Effector memory CD8-positive, alpha-beta T cell (primary cell): ENCODE measurements at regions not wholly inside any gene's neighbourhood (a gene's known extent, or its start where the extent isn't known, plus 50 kb on each side); places are given as distances from the start of the nearest gene placed in this dataset.

Experiments used
- ATAC-seq: fragments of 150-1000 bp; cut with Tn5 transposase; replicated peaks from 2 replicates; pipeline ENCODE4 v1.10.0; 2021; ENCODE audit warnings: mild to moderate bottlenecking, moderate library complexity
- DNase-seq, 3 experiments: peaks; one replicate each; pipeline ENCODE4 v3.0.0; 2021
- H3K27ac Mint-ChIP-seq, 2 donors: one replicate each; pipeline ENCODE4 v1.8.0; 2022; ENCODE audit warnings: mild to moderate bottlenecking in 2 of 2, mixed read lengths in 2 of 2, moderate library complexity in 2 of 2
- H3K27me3 Mint-ChIP-seq, 2 donors: one replicate each; pipeline ENCODE4 v1.8.0; 2022; ENCODE audit warnings: mixed read lengths in 2 of 2
- H3K36me3 Mint-ChIP-seq: one replicate; pipeline ENCODE4 v1.8.0; 2022; ENCODE audit warnings: mild to moderate bottlenecking, moderate library complexity, mixed read lengths; ENCODE audit not compliant: insufficient read depth
- H3K4me1 Mint-ChIP-seq, 2 donors: one replicate each; pipeline ENCODE4 v1.8.0; 2022; ENCODE audit warnings: low read depth in 2 of 2, mixed read lengths in 2 of 2
- H3K4me3 Mint-ChIP-seq, 2 donors: one replicate each; pipeline ENCODE4 v1.8.0; 2022; ENCODE audit warnings: mild to moderate bottlenecking in 2 of 2, mixed read lengths in 2 of 2, moderate library complexity in 2 of 2
- H3K9me3 Mint-ChIP-seq, 2 donors: one replicate each; pipeline ENCODE4 v1.8.0; 2022; ENCODE audit warnings: mixed read lengths in 2 of 2

GRCh38 chr5:128673411-128673957 is 135.4 kb upstream of the FBN2 start:
- Mint-ChIP-seq H3K9me3 (peaks cover 7 to 12% of the 10 kb centered on the region in 2 donors), H3K4me3 (no peak overlapping the region), H3K4me1 (no peaks in the 10 kb centered on the region), H3K27me3 (peaks cover 4 to 9% of the 10 kb centered on the region in 2 donors), H3K27ac (no peak overlapping the region), H3K36me3 (peaks cover 3% of the 10 kb centered on the region)
- ATAC-seq (no peak), DNase-seq (no peak)

GRCh38 chr5:128673970-128674369 is 135.9 kb upstream of the FBN2 start:
- Mint-ChIP-seq H3K4me1 (no peaks in the 10 kb centered on the region), H3K36me3 (peaks cover 3% of the 10 kb centered on the region), H3K27ac (no peak overlapping the region), H3K27me3 (peaks cover 4 to 9% of the 10 kb centered on the region in 2 donors), H3K9me3 (peaks cover 7 to 12% of the 10 kb centered on the region in 2 donors), H3K4me3 (no peak overlapping the region)
- no peak for ATAC-seq
- DNase-seq, result no peak

GRCh38 chr5:128674837-128675446 is 136.9 kb upstream of the FBN2 start:
- DNase-seq, result peak in 2 of 3 experiments; percentile 2 to 3
- H3K27me3 Mint-ChIP-seq, result peaks cover 4 to 7% of the 10 kb centered on the region in 2 donors
- H3K4me3 Mint-ChIP-seq, result no peak overlapping the region
- no peak for ATAC-seq
- no peak overlapping the region for H3K27ac Mint-ChIP-seq
- no peaks in the 10 kb centered on the region for H3K4me1 Mint-ChIP-seq
- H3K9me3 Mint-ChIP-seq, result peaks cover 6 to 12% of the 10 kb centered on the region in 2 donors
- H3K36me3 Mint-ChIP-seq, result peaks cover 3% of the 10 kb centered on the region

DNA sequence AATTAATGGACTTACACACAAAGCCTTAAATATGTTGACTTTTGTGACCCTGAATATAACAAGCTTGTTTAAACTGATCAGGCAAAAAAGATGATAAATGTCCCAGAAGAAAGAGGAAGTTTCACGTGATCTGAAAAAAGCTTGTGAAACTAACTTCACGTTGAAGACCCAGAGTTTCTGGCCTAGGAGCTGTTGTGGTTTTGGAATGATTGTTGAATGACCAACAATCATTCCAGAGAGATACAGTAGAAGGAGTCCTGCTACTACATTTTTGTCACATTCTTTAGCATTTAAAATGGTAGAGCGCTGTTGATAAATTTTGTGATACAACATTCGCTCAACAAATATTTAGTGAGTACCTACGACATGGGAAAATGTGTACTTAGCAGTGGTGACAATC is 143.1 kb upstream of the FBN2 start:
- no peaks in the 10 kb centered on the region for H3K4me1 Mint-ChIP-seq
- H3K27ac Mint-ChIP-seq, result no peak overlapping the region
- no peak overlapping the region for H3K4me3 Mint-ChIP-seq
- H3K27me3 Mint-ChIP-seq, result no peaks in the 10 kb centered on the region
- ATAC-seq, result no peak
- H3K9me3 Mint-ChIP-seq, result peaks cover 0 to 4% of the 10 kb centered on the region in 2 donors
- peaks cover 3% of the 10 kb centered on the region for H3K36me3 Mint-ChIP-seq
- no peak for DNase-seq

- no peak for DNase-seq
- no peaks in the 10 kb centered on the region for H3K27me3 Mint-ChIP-seq
- peaks cover 3% of the 10 kb centered on the region for H3K36me3 Mint-ChIP-seq
Observed at GRCh38 chr5:128681764-128682592, 143.9 kb upstream of the FBN2 start.

DNA sequence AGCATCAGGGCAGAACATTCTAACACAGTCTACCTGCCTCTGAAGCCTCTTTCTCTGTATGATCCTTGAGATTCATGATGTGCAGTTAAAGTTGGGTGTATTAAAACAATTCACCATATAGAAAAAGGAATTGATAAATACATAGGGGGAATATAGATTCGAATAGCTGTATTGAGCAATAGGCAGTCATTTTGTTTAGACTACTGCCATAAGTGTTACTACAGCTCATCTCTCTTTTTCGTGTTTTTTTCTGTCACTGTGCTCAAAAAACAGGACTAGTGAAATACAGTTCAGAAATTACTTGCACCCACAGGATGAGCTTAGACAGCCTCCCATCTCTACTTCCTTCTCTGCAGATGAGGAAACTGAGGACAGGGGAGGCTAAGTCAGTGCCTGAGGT is 144.6 kb upstream of the FBN2 start:
- DNase-seq (no peak), ATAC-seq (no peak)
- Mint-ChIP-seq H3K4me3 (no peak overlapping the region), H3K27me3 (no peaks in the 10 kb centered on the region), H3K27ac (no peak overlapping the region), H3K4me1 (no peaks in the 10 kb centered on the region), H3K36me3 (peaks cover under 1% of the 10 kb centered on the region), H3K9me3 (peaks cover 0 to 2% of the 10 kb centered on the region in 2 donors)

More at GRCh38 chr5:128681764-128682592, 143.9 kb upstream of the FBN2 start:
- peaks cover 0 to 2% of the 10 kb centered on the region in 2 donors for H3K9me3 Mint-ChIP-seq
- H3K4me1 Mint-ChIP-seq, result no peaks in the 10 kb centered on the region
- no peak for ATAC-seq
- H3K27ac Mint-ChIP-seq, result no peak overlapping the region
- H3K4me3 Mint-ChIP-seq, result no peak overlapping the region

GRCh38 chr5:128684961-128685360 is 146.9 kb upstream of the FBN2 start:
- no peak for ATAC-seq
- Mint-ChIP-seq H3K36me3 (no peaks in the 10 kb centered on the region), H3K27ac (no peak overlapping the region), H3K9me3 (peaks cover 0 to 2% of the 10 kb centered on the region in 2 donors), H3K4me3 (no peak overlapping the region), H3K4me1 (no peaks in the 10 kb centered on the region), H3K27me3 (no peaks in the 10 kb centered on the region)
- no peak for DNase-seq

GRCh38 chr5:128687930-128688329 is 149.9 kb upstream of the FBN2 start:
- no peak for ATAC-seq
- DNase-seq, result no peak
- Mint-ChIP-seq H3K27ac (no peak overlapping the region), H3K36me3 (no peaks in the 10 kb centered on the region), H3K27me3 (no peaks in the 10 kb centered on the region), H3K4me1 (no peaks in the 10 kb centered on the region), H3K4me3 (no peak overlapping the region), H3K9me3 (peaks cover 4 to 7% of the 10 kb centered on the region in 2 donors)

DNA sequence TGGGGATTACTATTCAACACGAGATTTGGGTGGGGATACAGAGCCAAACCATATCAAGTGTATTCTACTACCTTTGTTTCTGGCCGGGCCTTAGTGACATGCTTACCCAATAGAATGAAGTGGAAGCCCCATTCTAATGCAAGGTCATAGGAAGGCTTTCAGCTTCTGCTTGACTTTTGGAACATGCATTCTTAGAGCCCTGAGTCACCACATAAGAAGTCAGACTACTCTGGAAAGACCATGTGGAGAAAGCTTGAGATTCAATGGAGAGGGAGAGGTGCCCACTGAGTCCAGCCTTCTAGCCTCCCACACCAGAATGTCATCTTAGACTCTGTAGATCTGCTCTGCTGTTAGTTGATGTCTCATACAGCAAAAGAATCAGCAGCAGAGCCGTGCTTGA is 155.7 kb upstream of the FBN2 start:
- Mint-ChIP-seq H3K4me1 (no peaks in the 10 kb centered on the region), H3K27ac (no peak overlapping the region), H3K9me3 (peaks cover 4 to 18% of the 10 kb centered on the region in 2 donors), H3K36me3 (no peaks in the 10 kb centered on the region), H3K27me3 (no peaks in the 10 kb centered on the region), H3K4me3 (no peak overlapping the region)
- no peak for DNase-seq
- no peak for ATAC-seq

GRCh38 chr5:128695791-128696530 is 157.9 kb upstream of the FBN2 start:
- Mint-ChIP-seq H3K36me3 (no peaks in the 10 kb centered on the region), H3K27me3 (no peaks in the 10 kb centered on the region), H3K27ac (no peak overlapping the region), H3K9me3 (peaks cover 4 to 18% of the 10 kb centered on the region in 2 donors), H3K4me3 (no peak overlapping the region), H3K4me1 (no peaks in the 10 kb centered on the region)
- DNase-seq (no peak), ATAC-seq (no peak)

DNA sequence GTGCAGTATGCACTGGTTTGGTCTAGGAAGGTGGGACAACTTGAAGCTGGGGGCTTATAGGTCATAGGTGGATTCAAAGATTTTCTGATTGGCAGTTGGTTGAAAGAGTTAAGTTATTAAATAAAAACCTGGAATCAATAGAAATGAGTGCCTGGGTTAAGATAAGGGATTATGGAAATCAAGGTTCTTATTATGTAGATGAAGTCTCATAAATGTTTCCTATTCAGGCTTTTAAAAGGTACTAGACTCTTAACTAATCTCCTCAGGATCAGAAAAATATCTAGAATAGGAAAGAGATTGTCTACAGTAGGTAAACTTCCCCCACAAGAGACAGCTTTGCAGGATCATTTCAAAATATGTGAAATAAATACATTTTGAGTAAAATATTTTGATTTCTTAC is 163.3 kb upstream of the FBN2 start:
- no peak for DNase-seq
- Mint-ChIP-seq H3K27me3 (no peaks in the 10 kb centered on the region), H3K4me3 (no peak overlapping the region), H3K27ac (no peak overlapping the region), H3K36me3 (no peaks in the 10 kb centered on the region), H3K9me3 (peaks cover 0 to 3% of the 10 kb centered on the region in 2 donors), H3K4me1 (no peaks in the 10 kb centered on the region)
- ATAC-seq, result no peak

DNA sequence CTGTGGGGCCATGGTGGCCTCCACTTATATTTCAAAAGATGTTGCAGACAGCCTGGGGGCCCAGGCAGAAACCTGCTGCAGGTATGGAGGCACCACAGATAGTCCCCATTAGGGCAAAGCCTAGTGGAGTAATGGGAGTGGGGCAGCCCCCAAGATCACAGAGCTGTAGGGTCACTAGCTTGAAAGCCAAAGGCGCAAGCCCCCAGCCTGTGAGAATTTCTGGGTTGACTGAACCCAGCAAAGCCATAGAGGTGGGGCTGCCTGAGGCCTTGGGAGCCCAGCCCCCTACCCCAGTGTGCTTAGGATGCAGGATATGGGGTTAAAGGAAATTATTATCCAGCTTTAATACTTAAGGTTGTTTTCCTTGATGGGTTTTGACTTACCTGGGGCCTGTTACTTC is 165.3 kb upstream of the FBN2 start:
- DNase-seq, result no peak
- H3K36me3 Mint-ChIP-seq, result no peaks in the 10 kb centered on the region
- peaks cover 0 to 3% of the 10 kb centered on the region in 2 donors for H3K9me3 Mint-ChIP-seq
- ATAC-seq, result no peak
- H3K27me3 Mint-ChIP-seq, result no peaks in the 10 kb centered on the region
- no peak overlapping the region for H3K4me3 Mint-ChIP-seq
- H3K27ac Mint-ChIP-seq, result no peak overlapping the region
- H3K4me1 Mint-ChIP-seq, result no peaks in the 10 kb centered on the region

- H3K4me3 Mint-ChIP-seq, result no peak overlapping the region
- H3K4me1 Mint-ChIP-seq, result no peaks in the 10 kb centered on the region
- H3K27me3 Mint-ChIP-seq, result no peaks in the 10 kb centered on the region
- H3K9me3 Mint-ChIP-seq, result peaks cover 0 to 3% of the 10 kb centered on the region in 2 donors
- H3K27ac Mint-ChIP-seq, result no peak overlapping the region
- ATAC-seq (no peak), DNase-seq (no peak)
- no peaks in the 10 kb centered on the region for H3K36me3 Mint-ChIP-seq
Observed at GRCh38 chr5:128706269-128706668, 168.2 kb upstream of the FBN2 start.
